Activated gamma-delta T cell (primary cell): ENCODE measurements at regions not wholly inside any gene's neighbourhood (a gene's known extent, or its start where the extent isn't known, plus 50 kb on each side); places are given as distances from the start of the nearest gene placed in this dataset.
"Not testable (repeated sequence)": the region's sequence is repeated elsewhere in the genome, so short reads cannot be mapped to it uniquely, and the experiment has no call there.

ENCODE experiments used
- DNase-seq: peaks from one replicate; lab custom pipeline; 2025; lab: John Stamatoyannopoulos, UW

GRCh38 chr3:153903430-153903829 is 217.8 kb upstream of the ARHGEF26 start:
- DNase-seq: no peak

DNA sequence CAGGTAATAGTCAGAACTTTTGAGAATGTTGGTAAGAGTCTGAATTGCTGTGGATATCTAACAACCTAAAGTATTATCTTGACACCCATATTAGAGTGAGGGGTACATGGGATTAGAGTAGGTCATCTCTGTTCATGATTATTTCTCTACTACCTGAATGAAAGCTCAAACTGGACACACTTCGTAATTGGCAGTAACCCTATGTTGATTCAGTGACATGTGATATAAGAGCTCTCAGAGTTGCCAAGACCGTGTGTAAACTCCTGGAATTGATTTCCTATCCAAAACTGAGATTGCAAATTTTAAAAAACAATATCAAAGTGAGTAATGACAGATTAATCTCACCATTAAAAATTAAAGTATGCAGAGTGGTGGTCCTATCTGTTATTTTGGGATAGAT is 214.8 kb upstream of the ARHGEF26 start:
- DNase-seq: no peak

GRCh38 chr3:153910387-153910786 is 210.8 kb upstream of the ARHGEF26 start:
- DNase-seq: no peak

DNA sequence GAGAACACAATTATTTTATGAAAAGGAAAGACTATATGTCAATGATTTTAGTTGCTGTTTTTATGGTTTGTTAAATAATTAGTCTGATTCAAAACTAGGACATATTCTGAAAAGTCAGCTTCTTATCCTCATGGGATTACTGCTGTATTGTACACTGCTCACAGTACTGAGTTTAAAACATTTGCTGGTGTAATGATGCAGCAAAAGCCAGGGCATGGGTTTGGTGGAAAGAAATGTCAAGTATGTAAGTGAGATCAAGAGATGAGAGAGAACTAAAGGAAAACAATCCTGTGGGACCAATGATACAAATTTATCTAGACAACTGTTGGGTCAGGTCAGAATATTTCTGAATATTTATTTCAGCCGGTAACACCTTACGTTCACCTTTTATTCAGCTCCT is 210.1 kb upstream of the ARHGEF26 start:
- no peak for DNase-seq

GRCh38 chr3:153919773-153920172 is 201.4 kb upstream of the ARHGEF26 start:
- no peak for DNase-seq

- DNase-seq: no peak
These were observed 199.4 kb upstream of the ARHGEF26 start for GRCh38 chr3:153921826-153922225.

DNA sequence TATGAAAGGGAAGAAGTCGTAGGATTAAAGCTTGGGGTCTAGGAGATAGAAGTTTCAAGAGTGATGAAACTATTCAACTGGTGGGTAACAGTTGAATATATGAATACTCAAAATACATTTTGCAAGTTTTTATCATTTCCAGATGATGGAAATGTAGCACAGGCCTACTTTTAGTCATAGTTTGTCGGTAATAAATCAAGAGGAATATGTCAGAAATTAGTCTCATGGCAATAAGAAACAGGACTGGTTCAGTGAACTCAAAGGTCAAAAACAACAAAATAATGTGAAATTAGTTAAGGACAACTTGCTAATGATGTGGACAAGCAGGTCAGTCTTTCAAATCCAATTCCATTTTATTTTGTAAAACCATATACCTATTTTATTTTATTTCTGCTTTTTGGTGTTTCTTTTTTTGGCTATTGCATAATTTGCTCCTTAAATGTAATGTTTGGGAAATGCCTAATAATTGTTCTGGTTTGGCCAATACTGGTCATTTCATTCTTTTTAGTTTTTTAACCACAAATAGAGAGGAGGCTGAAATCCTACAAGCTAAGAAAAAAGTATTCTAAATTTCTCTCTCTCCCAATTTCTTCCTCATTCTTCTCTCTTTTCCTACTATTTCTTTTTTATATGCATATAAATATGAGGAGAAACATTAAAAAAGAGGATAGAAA is 195.2 kb upstream of the ARHGEF26 start:
- DNase-seq: no peak

GRCh38 chr3:153927107-153927506 is 194.1 kb upstream of the ARHGEF26 start:
- DNase-seq: no peak

DNA sequence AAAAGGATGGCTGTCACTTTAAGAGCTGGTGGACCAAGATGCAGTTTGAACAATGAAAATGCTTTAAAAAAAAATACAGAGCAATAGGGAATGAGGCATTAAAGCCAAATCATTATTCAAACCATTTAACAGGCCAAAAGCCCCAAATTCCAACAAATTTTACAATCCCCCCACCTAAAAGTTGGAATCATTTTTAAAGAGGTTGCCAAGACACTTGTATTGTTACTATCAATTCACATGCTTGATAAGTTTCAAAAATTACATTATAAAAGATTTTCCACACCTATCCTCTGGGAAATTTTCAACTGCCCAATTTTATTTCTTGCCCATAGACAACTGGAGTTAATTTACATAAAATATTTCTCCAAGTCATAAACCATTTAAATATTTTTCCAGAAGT is 192.3 kb upstream of the ARHGEF26 start:
- no peak for DNase-seq

DNA sequence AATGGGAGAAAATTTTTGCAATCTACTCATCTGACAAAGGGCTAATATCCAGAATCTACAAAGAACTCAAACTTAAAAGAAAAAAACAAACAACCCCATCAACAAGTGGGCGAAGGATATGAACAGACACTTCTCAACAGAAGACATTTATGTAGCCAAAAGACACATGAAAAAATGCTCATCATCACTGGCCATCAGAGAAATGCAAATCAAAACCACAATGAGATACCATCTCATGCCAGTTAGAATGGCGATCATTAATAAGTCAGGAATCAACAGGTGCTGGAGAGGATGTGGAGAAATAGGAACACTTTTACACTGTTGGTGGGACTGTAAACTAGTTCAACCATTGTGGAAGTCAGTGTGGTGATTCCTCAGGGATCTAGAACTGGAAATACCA is 187.7 kb upstream of the ARHGEF26 start:
- not testable (repeated sequence) for DNase-seq

DNA sequence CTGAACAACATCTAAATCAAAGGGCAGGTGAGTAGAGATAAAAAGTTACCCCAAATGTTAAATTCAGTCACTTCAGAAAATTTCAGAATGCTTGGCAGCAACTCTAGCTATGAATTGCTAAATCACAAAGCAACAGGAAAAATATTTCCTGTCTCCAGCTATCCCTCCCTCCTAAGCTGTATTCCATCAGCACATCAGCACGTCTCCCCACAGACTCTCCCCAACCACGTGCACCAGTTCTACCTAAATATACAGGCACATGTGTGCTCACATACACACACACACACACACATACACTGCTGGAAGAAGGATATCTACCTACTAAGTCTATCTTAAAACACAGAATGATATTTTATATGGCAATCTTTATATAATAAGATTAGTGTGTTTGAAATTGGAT is 177.1 kb upstream of the ARHGEF26 start:
- DNase-seq: no peak

DNA sequence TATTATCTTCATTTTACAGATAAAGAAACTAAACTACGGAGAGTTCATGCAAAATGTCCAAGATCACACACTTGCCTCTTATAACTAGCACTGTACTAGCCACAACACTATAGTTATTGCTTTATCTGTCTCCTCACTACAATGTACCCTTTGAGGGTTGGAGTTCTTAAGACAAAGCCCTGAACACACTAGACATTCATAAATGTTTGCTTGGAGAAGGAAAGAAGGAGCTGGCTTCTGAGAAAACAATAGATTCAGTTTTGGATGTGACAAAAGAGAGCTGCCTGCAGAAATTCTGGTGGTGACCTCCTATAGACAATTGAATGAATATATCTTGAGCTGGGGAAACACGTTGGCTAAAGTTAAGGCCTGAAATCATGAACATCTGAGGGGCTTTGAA is 169.9 kb upstream of the ARHGEF26 start:
- DNase-seq: no peak

GRCh38 chr3:153952091-153952490 is 169.1 kb upstream of the ARHGEF26 start:
- DNase-seq: no peak

DNA sequence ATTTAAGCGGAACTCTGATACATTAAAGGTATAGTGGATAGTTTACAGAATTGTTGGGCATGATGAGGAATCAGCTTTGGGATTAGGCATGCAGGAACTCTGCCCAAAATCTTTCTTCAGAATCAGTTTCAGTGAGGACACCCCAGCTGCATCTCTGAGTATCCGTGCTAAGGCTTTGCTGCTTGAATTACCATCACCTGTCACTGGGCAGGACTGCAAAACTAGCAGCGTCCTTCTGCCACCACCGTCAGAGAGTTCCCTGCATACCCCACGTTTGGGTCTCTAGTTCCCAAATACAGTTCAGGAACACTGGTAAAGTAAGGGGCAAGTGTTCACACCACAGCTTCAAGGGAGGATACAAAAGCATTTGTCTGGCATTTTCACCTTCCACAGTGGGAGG is 164.6 kb upstream of the ARHGEF26 start:
- no peak for DNase-seq

DNA sequence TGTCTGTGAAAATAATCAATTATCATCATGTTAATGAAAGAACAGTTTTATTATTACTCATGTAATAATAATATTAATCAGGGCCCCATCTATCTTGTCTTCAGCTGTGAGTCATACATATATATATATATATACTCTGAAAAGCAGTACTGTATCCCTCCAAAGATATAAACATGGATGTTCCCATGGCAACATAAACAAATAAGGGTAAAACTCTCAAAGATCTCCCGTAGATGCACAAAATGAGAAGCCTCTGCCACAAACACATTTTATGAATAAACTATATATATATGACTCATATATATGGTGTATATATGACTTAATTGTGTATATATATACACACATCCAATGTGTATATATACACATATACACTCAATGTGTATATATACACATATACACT is 163.8 kb upstream of the ARHGEF26 start:
- DNase-seq: no peak

DNA sequence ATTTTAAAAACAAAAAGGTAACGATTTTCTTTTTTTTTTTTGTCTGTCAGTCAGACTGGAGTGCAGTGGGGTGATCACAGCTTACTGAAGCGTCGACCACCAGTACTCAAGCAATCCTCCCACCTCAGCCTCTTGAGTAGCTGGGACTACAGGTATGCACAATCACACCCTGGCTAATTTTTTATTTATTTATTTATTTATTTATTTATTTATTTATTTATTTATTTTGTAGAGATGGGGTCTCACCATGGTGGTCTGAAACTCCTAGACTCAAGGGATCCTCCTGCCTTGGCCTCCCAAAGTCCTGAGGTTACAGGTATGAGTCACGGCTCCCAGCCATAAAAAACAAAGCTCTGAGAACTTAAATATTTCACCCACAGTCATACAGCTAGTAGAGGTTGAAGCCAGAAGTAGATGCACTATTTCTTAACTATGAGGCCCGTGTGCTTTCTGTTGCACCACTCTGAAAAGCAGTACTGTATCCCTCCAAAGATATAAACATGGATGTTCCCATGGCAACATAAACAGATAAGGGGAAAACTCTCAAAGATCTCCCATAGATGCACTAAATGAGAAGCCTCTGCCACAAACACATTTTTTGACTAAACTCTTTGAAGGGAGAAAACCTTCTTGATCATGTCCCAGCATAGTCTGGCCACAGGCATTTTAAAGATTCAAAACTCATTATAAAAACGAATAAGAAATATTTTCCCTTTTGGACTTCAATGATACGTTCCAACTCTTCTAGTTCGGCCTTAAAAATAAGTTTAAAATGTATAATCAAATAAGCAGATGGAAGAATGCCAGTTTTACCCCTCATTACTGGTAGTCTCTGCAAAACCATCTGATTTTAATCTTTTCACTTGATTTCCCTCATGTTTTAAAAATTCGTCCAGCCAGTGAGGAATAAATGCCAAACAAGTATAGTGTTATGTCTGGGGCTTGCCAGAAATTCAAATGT is 162.3 kb upstream of the ARHGEF26 start:
- DNase-seq: no peak

DNA sequence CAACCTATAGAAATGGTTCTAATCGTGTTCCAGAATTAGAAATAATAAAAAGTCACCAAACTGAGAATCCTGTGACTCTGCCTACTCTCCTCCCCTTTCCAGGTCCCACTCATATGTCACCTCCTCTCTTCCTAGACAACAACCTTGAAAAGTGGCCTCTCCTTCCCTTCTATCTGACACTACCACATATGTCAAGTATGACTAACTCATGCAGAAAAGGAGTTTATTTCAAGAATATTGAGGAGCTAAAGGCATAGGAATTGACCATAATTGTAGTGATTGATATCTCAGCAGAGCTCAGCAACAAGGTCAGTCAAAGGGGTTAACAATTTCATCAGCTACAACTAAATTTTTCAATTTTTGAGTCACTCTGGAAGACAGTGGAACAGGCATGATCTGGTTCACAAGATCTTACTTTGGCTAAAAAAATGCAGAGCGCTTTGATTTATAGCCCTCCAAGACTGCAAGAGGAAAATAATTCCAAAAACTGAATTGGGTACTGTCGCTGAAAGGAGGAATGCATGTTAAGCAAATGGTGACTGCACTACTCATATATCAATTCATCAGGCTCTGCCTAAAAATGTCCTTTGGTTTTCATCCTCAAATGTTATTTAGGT is 160.6 kb upstream of the ARHGEF26 start:
- no peak for DNase-seq

DNA sequence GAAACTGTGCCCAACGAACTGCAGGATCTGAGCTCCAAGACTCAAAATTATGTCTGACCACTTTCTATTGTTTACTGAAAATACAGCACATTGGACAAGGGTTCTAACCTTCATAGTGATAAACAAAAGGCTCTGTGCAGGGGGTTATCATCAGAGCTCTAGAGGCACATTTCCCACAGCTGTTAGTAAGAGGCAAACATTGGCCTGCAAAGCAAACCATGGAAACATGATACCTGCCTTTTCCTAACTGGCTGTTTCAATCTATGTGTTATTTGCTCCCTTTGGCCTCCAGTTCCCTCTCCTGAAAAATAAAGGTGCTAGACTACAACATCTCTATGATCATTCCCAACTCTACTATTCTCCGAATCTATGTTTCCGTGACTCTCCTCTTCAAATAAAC is 159.7 kb upstream of the ARHGEF26 start:
- no peak for DNase-seq

DNA sequence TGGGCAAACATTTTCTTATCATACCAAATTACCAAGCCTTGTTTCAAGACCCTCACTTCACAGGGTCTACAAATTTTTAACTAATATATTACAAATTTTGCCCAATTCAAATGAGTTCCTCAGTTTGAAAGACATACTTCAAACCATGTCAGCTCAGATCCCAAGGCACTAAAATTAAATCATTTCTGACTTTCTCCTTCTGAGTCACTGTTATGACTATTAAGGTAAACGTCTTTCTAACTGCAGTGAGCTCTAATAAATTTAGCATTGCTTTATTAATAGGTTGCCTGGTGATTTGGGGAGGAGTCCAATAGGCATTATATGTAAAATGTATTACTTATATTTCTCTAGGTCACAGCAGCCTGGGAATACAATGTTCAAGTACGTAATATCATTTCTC is 158.2 kb upstream of the ARHGEF26 start:
- no peak for DNase-seq

DNA sequence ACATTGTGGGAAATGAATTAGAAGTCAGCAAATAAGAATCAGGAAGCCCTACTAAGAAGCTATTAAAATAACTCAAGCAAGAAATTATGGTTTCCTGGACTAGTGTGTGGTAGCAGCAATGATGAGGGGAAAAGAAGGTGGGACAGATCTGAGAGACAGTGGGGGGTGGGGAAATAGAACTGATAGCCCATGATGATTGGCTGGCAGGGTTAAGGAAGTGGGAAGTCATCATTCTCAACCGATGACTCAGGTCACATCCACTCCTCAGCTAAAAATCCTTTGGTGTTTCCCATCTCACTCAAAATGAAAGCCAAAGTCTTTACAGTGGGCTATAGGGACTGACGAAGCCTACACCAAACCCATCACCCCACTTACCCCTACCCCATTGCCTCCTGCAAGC is 153.9 kb upstream of the ARHGEF26 start:
- DNase-seq: no peak

GRCh38 chr3:153970047-153970446 is 151.1 kb upstream of the ARHGEF26 start:
- DNase-seq: no peak

- no peak for DNase-seq
These were observed 150.3 kb upstream of the ARHGEF26 start for GRCh38 chr3:153970741-153971347.
